Suprapubic skin (tissue), 3 donors: ENCODE measurements at regions not wholly inside any gene's neighbourhood (a gene's known extent, or its start where the extent isn't known, plus 50 kb on each side); places are given as distances from the start of the nearest gene placed in this dataset.

Experiments
- POLR2A ChIP-seq, 2 donors: fragments of 450-650 bp; IDR thresholded peaks; one replicate each; pipeline ENCODE4 v1.6.1; 2017; ENCODE audit warnings: antibody characterized with exemption in 2 of 2, mild to moderate bottlenecking in 2 of 2, moderate library complexity in 2 of 2
- TF ChIP-seq, protein P1 (sequence below), 2 donors: fragments of 200-600 bp in 1 of 2; fragments of 450-650 bp in 1 of 2; sonication (generic) in 1 of 2; IDR thresholded peaks; one replicate each; pipeline ENCODE4 v1.5.1; 2016 to 2019; ENCODE audit warnings: antibody characterized with exemption in 2 of 2, mild to moderate bottlenecking in 1 of 2, moderate library complexity in 1 of 2

DNA sequence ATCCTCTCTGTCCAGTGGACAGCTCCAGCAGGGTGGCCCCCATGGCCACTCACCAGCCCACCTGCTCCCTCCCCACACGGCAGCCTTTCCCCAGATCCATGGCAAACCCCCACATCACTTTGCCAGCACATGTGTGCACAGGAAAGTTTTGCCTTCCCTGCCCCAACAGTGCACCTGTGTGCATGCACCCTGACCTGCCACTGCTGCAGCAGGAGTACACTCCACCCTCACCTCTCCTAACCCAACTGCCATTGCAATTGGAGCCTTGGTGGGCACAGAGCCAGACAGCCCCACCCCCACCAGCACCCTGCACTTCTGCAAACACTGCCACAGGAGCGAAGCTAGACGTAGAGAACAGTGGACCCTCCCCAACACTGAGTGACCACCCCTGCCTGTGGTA, 308.9 kb downstream of the CEP170 start:
- TF ChIP-seq POLR2A (IDR thresholded peaks at IDR 0.05), result no peak
- TF ChIP-seq, protein P1, sequence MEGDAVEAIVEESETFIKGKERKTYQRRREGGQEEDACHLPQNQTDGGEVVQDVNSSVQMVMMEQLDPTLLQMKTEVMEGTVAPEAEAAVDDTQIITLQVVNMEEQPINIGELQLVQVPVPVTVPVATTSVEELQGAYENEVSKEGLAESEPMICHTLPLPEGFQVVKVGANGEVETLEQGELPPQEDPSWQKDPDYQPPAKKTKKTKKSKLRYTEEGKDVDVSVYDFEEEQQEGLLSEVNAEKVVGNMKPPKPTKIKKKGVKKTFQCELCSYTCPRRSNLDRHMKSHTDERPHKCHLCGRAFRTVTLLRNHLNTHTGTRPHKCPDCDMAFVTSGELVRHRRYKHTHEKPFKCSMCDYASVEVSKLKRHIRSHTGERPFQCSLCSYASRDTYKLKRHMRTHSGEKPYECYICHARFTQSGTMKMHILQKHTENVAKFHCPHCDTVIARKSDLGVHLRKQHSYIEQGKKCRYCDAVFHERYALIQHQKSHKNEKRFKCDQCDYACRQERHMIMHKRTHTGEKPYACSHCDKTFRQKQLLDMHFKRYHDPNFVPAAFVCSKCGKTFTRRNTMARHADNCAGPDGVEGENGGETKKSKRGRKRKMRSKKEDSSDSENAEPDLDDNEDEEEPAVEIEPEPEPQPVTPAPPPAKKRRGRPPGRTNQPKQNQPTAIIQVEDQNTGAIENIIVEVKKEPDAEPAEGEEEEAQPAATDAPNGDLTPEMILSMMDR (IDR thresholded peaks at IDR 0.05), result no peak
